Mesodermal cell (in vitro differentiated cells): ENCODE measurements at regions not wholly inside any gene's neighbourhood (a gene's known extent, or its start where the extent isn't known, plus 50 kb on each side); places are given as distances from the start of the nearest gene placed in this dataset.

Source experiments
- H3K27ac ChIP-seq: 2 replicates; pipeline ENCODE4 v1.7.0; 2013; ENCODE audit warnings: mild to moderate bottlenecking, low read depth, low read length, moderate library complexity; ENCODE audit not compliant: severe bottlenecking
- H3K36me3 ChIP-seq: 2 replicates; pipeline ENCODE4 v1.7.1; 2013; ENCODE audit warnings: mild to moderate bottlenecking, low read length, moderate library complexity; ENCODE audit not compliant: control insufficient read depth, insufficient read depth
- H3K4me1 ChIP-seq: one replicate; pipeline ENCODE4 v1.7.1; 2013; ENCODE audit warnings: mild to moderate bottlenecking, low read length; ENCODE audit not compliant: insufficient read depth, control insufficient read depth, poor library complexity, severe bottlenecking
- H3K4me3 ChIP-seq: 2 replicates; pipeline ENCODE4 v1.7.0; 2013; ENCODE audit warnings: low read length, control low read depth, mild to moderate bottlenecking; ENCODE audit not compliant: insufficient read depth, poor library complexity, severe bottlenecking; ENCODE audit errors: extremely low read depth
- H3K9me3 ChIP-seq: 2 replicates; pipeline ENCODE4 v1.7.1; 2013; ENCODE audit warnings: mild to moderate bottlenecking, low read length, moderate library complexity; ENCODE audit not compliant: control insufficient read depth
- WGBS, 2 experiments: methylation state at CpG; one replicate each; pipeline ENCODE4 v1.1.5; 2013; ENCODE audit warnings: missing lambda C conversion rate in 2 of 2; ENCODE audit not compliant: insufficient coverage in 2 of 2; 5-methylcytosine and 5-hydroxymethylcytosine counted together

DNA sequence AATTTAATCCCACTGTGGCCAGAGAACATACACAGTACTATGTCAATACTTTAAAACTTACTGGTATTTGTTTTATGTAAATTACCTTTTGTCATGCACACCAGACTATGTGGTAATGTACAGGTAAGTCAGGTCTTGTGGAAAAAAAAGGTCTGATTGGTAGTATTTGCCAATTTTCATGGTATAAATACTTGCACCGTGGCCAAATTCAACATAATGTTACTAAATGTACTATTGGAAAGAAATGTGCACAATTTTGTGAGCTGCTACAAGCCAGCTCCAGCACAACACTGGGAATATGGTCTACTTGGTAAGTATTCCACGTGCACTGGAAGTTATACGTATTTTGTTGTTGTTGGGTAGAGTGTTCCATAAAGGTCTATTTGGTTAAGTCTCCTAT is 392.5 kb downstream of the RPS24 start:
- H3K9me3 ChIP-seq, result peaks cover 6% of the 10 kb centered on the region
- H3K36me3 ChIP-seq, result no peaks in the 10 kb centered on the region
- H3K4me3 ChIP-seq, result no peak overlapping the region
- peaks cover 4% of the 10 kb centered on the region for H3K4me1 ChIP-seq
- H3K27ac ChIP-seq, result no peak overlapping the region
- no CpG with 5 or more reads among the region's 3 CpGs for WGBS, 2 experiments

DNA sequence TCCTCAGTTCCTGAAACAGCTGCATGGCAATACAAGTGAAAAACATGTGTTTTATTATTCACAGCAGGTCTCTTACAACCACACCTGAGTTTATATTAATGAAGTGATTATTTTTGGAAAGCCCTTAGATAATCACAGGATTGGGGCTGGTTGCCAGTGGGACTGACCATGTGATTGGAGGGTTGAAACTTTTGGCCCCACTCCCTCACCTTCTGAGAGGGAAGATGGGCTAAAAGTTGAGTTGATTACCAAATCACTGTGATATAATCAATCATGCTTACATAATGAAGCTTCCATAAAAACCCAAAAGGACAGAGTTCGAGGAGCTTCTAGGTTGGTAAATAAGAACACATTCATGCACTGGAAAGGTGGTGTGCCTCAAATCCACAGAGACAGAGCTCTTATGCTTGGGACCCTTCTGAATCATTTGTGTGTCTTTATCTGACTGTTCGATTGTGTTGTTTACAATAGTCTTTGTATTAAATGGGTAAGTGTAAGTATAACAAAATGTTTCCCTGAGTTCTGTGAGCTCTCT is 393.9 kb downstream of the RPS24 start:
- H3K4me3 ChIP-seq, result no peak overlapping the region
- 80 to 86% methylated on average over 1 to 2 of the region's 2 CpGs for WGBS, 2 experiments
- H3K27ac ChIP-seq, result no peak overlapping the region
- H3K36me3 ChIP-seq, result no peaks in the 10 kb centered on the region
- H3K4me1 ChIP-seq, result no peaks in the 10 kb centered on the region
- peaks cover 6% of the 10 kb centered on the region for H3K9me3 ChIP-seq

DNA sequence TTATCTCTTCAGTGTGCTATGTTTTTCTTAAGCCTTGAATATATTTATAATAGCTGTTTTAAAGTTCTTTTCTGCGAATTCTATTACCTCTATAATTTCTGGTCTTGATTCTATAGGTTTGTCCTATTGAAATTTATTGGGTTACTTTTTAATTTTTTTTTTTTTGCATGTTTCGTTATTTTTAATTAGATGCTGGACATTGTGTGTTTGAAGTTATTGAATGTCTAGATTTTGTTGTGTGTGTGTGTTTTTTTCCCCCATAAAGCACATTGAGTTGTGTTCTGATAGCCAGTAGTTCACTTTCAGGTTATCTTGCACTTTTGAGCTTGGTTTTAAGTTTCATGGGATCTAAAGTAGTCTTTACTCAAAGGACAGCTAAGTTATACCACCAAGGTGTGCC is 394.9 kb downstream of the RPS24 start:
- Histone ChIP-seq H3K27ac (no peak overlapping the region), H3K9me3 (peaks cover 6% of the 10 kb centered on the region), H3K36me3 (no peaks in the 10 kb centered on the region), H3K4me1 (peaks cover 6% of the 10 kb centered on the region), H3K4me3 (no peak overlapping the region)
- WGBS, 2 experiments, result no CpG with 5 or more reads among the region's 2 CpGs

DNA sequence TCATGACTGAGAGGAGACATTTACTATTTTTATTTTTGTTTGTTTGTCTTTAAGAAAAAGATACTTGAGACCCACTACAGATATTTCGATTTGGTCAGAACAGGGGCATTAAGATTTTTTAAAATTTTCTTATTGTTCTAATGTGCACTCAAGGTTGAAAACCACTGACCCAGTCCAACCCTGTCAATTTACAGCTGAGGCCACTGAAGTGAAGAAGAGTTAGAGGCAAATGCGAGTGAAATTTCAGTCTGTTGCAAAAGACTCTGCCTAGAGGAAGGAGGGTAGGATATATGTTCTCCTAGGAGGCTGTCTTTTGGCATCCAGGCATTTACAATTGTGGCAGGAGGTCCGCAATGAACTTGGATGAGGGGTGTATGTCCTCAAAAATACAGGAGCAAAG is 396.3 kb downstream of the RPS24 start:
- peaks cover 18% of the 10 kb centered on the region for H3K4me1 ChIP-seq
- H3K36me3 ChIP-seq, result no peaks in the 10 kb centered on the region
- no peak overlapping the region for H3K27ac ChIP-seq
- H3K4me3 ChIP-seq, result no peak overlapping the region
- H3K9me3 ChIP-seq, result no peaks in the 10 kb centered on the region
- WGBS, 2 experiments, result 76 to 89% methylated on average over 2 of the region's 3 CpGs

DNA sequence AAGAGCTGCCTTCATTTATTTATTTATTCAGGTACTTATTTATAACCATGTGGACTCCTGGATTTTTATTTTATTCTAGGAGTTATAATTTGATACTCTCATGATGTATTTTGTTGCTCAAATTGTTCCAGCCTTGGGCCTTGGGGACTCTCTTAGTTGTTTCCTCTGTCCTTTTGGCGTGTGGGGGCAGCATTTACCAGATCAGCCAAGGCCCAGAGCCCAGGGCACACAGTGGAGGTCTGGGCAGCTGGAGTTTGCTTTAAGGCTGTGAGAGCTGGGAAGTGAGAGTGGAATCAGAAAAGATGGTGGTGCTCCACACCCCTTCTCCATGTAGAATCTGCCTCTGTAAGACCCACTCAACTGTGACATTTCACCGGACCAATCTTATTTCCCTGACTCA is 398.9 kb downstream of the RPS24 start:
- Histone ChIP-seq H3K9me3 (no peaks in the 10 kb centered on the region), H3K36me3 (no peaks in the 10 kb centered on the region), H3K27ac (peak overlapping the region; percentile 64), H3K4me1 (peaks cover 41% of the 10 kb centered on the region), H3K4me3 (no peak overlapping the region)
- 89 to 100% methylated on average over 1 of the region's 2 CpGs for WGBS, 2 experiments

DNA sequence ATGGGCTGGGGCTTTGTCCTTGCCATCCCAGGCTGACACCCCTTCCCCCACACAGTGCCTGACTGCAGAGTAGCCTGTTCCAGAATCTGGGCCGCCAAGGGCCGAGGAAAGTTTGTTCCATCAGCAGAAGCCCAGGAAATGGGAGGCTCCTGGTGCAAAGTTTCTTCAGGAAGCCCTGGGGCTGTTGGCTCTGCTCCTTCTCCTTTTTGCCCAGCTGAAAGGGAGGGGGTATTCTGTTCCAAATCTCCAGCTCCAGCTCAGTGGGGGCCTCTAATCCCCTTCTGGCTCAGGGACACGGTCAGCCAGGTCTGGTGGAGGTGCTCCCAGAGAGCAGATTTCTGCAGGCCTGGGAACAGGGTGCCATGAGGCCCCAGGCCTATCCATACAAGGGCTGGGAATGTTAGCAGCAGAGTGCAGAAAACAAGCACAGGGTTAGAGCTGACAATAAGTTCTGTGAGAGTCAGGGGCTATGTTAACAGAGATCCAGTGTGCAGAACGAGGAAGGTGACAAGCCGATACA is 399.5 kb downstream of the RPS24 start:
- Histone ChIP-seq H3K9me3 (no peaks in the 10 kb centered on the region), H3K4me1 (peaks cover 44% of the 10 kb centered on the region), H3K27ac (peak overlapping the region; percentile 64), H3K4me3 (no peak overlapping the region), H3K36me3 (no peaks in the 10 kb centered on the region)
- 66 to 87% methylated on average over 2 of the region's 5 CpGs for WGBS, 2 experiments

DNA sequence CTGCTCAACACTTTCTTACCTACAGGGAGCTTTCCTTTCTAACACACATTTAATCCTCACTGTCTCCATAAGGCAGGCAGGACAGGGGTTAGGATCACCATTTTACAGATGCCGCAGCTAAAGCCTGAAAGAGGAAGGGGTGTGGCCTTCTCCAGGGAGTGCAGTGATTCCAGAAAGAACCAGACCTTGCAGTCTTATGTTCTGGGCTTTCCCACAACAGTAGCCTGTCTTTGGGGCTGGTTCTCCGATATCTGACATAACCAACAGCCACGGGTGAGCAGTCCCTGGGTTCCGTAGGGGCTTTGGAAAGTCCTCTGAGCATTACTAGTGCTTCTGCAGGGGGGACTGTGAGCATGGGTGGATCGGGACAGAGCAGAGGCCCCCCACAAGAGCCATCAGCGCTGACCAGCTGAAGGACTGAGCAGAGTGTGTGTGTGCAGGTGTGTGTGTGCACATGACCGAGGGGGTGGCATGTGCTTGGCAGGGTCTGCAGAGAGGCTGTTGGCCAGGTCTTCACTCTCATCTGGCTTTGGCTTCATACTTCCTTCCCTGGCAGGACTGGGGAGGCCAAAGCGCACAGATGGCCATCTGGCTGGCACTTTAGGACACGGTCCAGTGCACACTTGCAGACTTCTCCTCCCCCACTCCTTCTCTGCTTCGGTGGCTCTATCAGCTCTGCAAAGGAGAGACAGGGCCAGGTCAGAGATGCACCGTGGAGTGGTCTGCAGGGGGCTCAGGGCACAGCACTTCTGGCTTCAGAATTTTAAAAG is 400.3 kb downstream of the RPS24 start:
- peaks cover 44% of the 10 kb centered on the region for H3K4me1 ChIP-seq
- H3K27ac ChIP-seq, result peak overlapping the region; percentile 64
- no peaks in the 10 kb centered on the region for H3K36me3 ChIP-seq
- 82 to 94% methylated on average over 8 to 9 of the region's 11 CpGs for WGBS, 2 experiments
- H3K9me3 ChIP-seq, result no peaks in the 10 kb centered on the region
- H3K4me3 ChIP-seq, result no peak overlapping the region

DNA sequence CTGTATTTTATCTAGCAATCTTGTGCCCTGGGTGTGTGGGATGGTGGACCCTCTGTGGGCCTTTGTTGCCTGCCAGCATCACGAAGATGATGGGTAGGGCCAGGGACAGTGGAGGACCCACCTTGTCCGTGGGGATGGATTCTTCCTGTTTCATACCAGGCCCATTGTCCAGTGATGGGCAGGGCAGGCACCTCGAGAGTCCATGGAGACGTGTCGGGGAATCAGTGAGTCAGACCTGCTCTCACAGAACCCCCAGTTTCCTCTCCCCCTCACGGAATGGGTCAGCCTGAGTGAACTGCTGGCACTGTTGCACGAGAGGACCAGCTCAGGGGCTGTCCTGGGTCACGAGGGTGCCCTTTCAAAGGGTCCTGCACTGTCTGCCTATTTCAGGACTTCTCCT is 401.2 kb downstream of the RPS24 start:
- Histone ChIP-seq H3K4me1 (peaks cover 44% of the 10 kb centered on the region), H3K4me3 (no peak overlapping the region), H3K27ac (peak overlapping the region; percentile 69), H3K36me3 (no peaks in the 10 kb centered on the region), H3K9me3 (no peaks in the 10 kb centered on the region)
- WGBS, 2 experiments, result 89 to 96% methylated on average over 4 to 6 of the region's 8 CpGs

DNA sequence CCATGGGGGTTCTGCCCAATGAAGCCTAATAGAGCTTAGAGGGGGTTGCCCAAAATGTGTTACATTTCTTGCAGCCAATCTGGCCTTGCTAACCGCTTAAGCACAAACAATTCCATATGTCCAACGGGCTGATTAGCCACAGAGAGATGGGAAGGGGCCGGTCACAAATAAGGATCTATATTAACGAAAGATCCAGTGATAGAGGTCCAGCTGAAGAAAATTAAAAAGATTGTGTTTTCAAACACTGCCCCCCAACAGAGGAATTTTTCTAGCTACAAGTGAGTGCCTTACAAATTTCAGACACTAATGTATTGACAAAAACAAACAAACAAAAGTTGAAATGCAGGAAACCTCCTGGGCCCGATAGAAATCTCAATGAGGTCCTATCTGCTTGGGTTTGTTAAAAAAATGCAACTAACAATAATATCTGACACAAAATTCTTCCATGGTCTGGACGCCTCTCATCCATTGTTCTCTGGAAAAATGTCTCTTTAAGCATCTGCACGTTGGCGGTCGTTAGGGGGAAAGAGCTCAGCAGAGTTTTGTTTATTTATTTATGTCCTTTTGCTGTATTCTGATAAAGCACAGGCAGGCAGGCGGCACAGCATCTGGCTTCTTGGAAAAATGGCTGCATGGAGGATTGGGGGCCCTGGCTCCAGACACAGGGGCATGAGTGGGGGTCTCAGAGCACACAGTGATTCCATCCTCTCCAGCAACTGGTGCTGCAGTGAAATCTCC is 402.0 kb downstream of the RPS24 start:
- Histone ChIP-seq H3K36me3 (no peaks in the 10 kb centered on the region), H3K27ac (peak overlapping the region; percentile 69), H3K4me3 (no peak overlapping the region), H3K4me1 (peaks cover 44% of the 10 kb centered on the region), H3K9me3 (no peaks in the 10 kb centered on the region)
- 67 to 79% methylated on average over 6 of the region's 10 CpGs for WGBS, 2 experiments

DNA sequence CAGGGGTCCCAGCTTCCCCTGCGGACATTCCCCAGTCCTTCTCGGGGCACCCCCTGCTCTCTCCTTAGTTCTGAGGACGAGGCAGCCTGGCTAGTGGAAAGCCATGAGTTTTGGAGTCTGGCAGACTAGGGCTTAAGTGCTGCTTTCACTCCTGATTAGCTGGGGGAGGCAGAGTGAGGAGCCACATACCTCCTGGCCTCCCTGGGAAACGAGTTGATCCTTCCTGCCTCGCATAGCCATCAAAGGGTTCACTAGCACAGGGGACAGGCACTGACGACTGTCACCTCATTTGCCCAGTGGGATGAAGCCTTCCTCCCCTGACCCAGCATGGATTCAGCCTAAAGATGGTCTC is 402.5 kb downstream of the RPS24 start:
- WGBS, 2 experiments, result 32 to 42% methylated on average over 5 to 6 of the region's 6 CpGs
- H3K27ac ChIP-seq, result peak overlapping the region; percentile 69
- peaks cover 44% of the 10 kb centered on the region for H3K4me1 ChIP-seq
- no peak overlapping the region for H3K4me3 ChIP-seq
- no peaks in the 10 kb centered on the region for H3K9me3 ChIP-seq
- H3K36me3 ChIP-seq, result no peaks in the 10 kb centered on the region
